ENCODE measurements at regions not wholly inside any gene's neighbourhood (a gene's known extent, or its start where the extent isn't known, plus 50 kb on each side); places are given as distances from the start of the nearest gene placed in this dataset.

DNA sequence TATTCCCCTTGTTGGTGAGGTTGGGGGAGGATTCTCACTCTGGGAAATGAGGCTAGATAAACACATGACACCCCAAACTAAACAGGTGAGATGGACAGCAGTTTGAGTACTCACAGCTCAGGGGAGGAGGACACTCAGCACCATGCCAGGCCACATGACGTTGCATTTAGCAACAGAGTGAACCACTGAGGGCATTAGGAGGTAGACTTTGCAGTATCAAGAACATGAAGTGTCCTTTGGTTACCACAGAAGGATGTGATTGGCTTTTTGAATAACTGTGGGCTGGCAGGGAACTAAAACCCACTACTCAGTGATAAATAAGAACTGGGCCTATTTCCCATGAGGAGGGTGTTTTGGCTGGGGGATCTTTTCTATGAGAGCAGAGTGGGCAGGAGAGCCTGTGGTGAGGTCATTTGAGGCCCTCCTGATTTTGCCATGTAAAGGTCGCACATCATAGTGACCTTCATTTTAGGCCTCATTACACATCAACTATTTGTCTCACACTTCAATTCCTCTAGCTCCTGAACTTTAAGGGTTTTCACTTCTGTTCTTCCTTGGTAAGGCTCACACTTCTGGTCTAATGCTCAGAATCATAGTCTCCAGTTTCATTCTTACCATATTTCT lies 89.8 kb upstream of the PRKD1 start:
- TF ChIP-seq CTCF (conservative IDR thresholded peaks at IDR 0.05 in 1 of 2, IDR thresholded peaks at IDR 0.05 in 1 of 2; ENCODE audit: low read depth in 1 of 2, low read length in 2 of 2) (no peak), EZH2 (IDR thresholded peaks at IDR 0.05; ENCODE audit: low read length, missing control alignments) (no peak)
